ENCODE measurements at regions not wholly inside any gene's neighbourhood (a gene's known extent, or its start where the extent isn't known, plus 50 kb on each side); places are given as distances from the start of the nearest gene placed in this dataset.

DNA sequence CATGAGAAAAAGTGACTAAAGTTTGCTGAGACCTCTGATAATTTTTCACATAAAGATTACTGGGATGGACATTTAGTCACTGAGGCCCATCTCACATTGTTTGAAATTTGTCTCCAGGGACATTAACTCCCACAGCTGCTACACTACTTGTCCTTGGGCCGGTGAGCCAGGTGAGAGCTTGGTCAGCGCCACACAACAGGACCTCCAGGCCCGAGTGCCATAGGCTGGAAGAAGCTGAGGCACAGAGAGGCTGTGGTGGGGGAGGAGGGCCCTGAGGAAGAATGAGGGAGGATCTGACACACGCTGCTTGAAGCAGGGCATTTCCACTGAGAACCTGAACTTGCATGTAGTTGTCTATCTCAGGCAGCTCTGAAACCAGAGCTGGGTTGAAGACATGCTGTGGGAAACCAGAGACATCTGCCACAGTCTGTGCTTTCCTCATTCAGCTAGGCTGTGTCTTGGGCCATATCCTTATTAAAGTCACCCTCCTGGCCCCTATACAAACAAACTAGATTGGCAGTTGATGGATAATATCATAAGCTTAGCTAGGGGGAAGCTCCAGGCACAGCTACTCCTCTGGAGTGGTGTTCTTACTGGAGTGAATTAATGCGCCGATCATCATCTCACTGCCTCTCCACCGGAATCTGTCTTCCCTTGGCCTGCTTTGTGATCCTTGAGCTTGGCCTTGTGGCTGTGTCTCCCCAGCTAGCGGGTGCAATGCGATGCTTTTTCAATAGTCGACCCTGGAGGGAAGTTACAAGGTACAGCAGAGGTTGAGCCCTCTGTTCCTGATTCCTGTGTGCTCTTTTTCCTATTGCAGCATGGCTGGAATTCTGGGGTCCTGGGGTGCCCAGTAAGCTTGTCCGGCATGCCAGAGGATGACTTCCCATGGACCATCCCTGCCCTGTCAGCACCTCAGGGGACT lies 225.3 kb upstream of the B3GAT1 start (continued):
- TF ChIP-seq, protein P1, sequence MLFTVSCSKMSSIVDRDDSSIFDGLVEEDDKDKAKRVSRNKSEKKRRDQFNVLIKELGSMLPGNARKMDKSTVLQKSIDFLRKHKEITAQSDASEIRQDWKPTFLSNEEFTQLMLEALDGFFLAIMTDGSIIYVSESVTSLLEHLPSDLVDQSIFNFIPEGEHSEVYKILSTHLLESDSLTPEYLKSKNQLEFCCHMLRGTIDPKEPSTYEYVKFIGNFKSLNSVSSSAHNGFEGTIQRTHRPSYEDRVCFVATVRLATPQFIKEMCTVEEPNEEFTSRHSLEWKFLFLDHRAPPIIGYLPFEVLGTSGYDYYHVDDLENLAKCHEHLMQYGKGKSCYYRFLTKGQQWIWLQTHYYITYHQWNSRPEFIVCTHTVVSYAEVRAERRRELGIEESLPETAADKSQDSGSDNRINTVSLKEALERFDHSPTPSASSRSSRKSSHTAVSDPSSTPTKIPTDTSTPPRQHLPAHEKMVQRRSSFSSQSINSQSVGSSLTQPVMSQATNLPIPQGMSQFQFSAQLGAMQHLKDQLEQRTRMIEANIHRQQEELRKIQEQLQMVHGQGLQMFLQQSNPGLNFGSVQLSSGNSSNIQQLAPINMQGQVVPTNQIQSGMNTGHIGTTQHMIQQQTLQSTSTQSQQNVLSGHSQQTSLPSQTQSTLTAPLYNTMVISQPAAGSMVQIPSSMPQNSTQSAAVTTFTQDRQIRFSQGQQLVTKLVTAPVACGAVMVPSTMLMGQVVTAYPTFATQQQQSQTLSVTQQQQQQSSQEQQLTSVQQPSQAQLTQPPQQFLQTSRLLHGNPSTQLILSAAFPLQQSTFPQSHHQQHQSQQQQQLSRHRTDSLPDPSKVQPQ (CRISPR knock-in tag; IDR thresholded peaks at IDR 0.05; ENCODE audit: borderline replicate concordance) = no peak

DNA sequence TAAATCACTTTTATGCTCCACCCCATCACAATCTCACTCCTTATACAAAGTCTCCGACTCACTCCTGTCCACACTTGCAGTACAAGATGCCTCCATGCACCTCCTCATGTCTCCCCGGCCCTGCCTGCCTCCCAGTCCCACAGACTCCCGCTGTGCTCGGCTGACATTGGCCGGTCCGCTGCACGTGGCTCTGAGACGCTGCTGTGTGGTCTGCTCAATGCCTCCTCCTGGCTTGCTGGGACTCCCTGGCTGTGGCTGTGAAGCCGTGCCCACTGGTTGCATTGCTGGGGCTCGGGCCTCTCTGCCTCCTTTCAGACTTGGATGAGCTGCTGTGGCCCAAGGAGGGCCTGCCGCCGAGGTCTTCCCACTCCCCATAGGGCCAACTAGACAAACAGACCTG lies 224.0 kb upstream of the B3GAT1 start:
- ATAC-seq = no peak
- Histone ChIP-seq H3K27me3 (ENCODE audit: control insufficient read depth in 2 of 2, insufficient read depth in 2 of 2, low read length in 2 of 2) (peaks cover 22 to 84% of the 10 kb centered on the region in 2 experiments; a peak in 4 of 5 replicates), H4K20me1 (replicated peaks; ENCODE audit: control insufficient read depth, insufficient read depth, low read length) (peaks cover 7% of the 10 kb centered on the region; the same call in 1 of the 2 replicates), H3K4me3 (no peak overlapping the region), H2AFZ (ENCODE audit: low read depth, low read length) (no peak overlapping the region), H3K4me1 (replicated peaks in 1 of 2; ENCODE audit: control insufficient read depth in 2 of 2, insufficient read depth in 2 of 2, low read length in 2 of 2) (no peaks in the 10 kb centered on the region), H3K9me3 (replicated peaks; ENCODE audit: control insufficient read depth, insufficient read depth, low read depth, low read length) (no peaks in the 10 kb centered on the region), H3K36me3 (ENCODE audit: control insufficient read depth, insufficient read depth, low read length) (no peaks in the 10 kb centered on the region), H3K9ac (ENCODE audit: insufficient read depth in 1 of 2, low read depth in 2 of 2, low read length in 2 of 2) (no peak overlapping the region), H3K27ac (ENCODE audit: extremely low read depth, low read depth, low read length) (no peak overlapping the region), H3K4me2 (ENCODE audit: insufficient read depth, low read length) (no peak overlapping the region), H3K79me2 (ENCODE audit: control insufficient read depth, insufficient read depth, low read length) (no peaks in the 10 kb centered on the region), H3K9me1 (ENCODE audit: control insufficient read depth, insufficient read depth, low read length) (no peaks in the 10 kb centered on the region)
- no peak for FAIRE-seq
- POLR2A ChIA-PET = interaction anchor here (0.6 kb wide), 1 partner anchor 10 kb away, joined by 4 read pairs; no protein-coding TSS in a partner anchor
- no peak for DNase-seq (ENCODE audit: extremely low read depth in 1 of 4, low spot score in 3 of 4)
- in situ Hi-C loops (cut with MboI) (no loop called here), intact Hi-C loops (cut with micrococcal nuclease) (no loop called here)
- BruUV-seq (replicated peaks) = no TSS peak
- CTCF ChIA-PET (ENCODE audit: low intra/inter-chr PET ratio) = no interaction called here
- TF ChIP-seq ZNF24 (IDR thresholded peaks at IDR 0.05) = no peak
- TF ChIP-seq PHTF2 (CRISPR knock-in tag; IDR thresholded peaks at IDR 0.05) = no peak
- TF ChIP-seq, protein P2, sequence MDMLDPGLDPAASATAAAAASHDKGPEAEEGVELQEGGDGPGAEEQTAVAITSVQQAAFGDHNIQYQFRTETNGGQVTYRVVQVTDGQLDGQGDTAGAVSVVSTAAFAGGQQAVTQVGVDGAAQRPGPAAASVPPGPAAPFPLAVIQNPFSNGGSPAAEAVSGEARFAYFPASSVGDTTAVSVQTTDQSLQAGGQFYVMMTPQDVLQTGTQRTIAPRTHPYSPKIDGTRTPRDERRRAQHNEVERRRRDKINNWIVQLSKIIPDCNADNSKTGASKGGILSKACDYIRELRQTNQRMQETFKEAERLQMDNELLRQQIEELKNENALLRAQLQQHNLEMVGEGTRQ (CRISPR knock-in tag; IDR thresholded peaks at IDR 0.05) = peak; percentile 46
- TF ChIP-seq CBX1 (IDR thresholded peaks at IDR 0.05; ENCODE audit: low read depth) = no peak
- 3% methylated on average over 10 of the region's 12 CpGs for WGBS (ENCODE audit: insufficient coverage, low coverage, missing lambda C conversion rate)
